ENCODE measurements at regions not wholly inside any gene's neighbourhood (a gene's known extent, or its start where the extent isn't known, plus 50 kb on each side); places are given as distances from the start of the nearest gene placed in this dataset.

- Histone ChIP-seq H3K4me2 (replicated peaks; ENCODE audit: extremely low read depth, low read length, poor library complexity, severe bottlenecking) (no peak overlapping the region), H3K9me3 (replicated peaks in 1 of 2; ENCODE audit: control insufficient read depth in 1 of 2, insufficient read depth in 1 of 2, low read length in 2 of 2) (no peaks in the 10 kb centered on the region), H3K27ac (ENCODE audit: low read depth in 1 of 2, low read length in 2 of 2) (no peak overlapping the region), H3K27me3 (ENCODE audit: control insufficient read depth in 2 of 2, insufficient read depth in 2 of 2, low read length in 2 of 2) (no peaks in the 10 kb centered on the region), H2AFZ (ENCODE audit: insufficient read depth, low read depth, low read length, poor library complexity, severe bottlenecking) (no peak overlapping the region), H4K20me1 (ENCODE audit: insufficient read depth, low read length) (no peaks in the 10 kb centered on the region), H3K36me3 (replicated peaks in 1 of 2; ENCODE audit: control insufficient read depth in 1 of 2, insufficient read depth in 2 of 2, low read length in 2 of 2) (no peaks in the 10 kb centered on the region), H3K4me3 (replicated peaks in 1 of 3; ENCODE audit: low read depth in 2 of 3, low read length in 3 of 3) (no peak overlapping the region), H3K9ac (ENCODE audit: insufficient read depth, low read length, poor library complexity, severe bottlenecking) (no peak overlapping the region), H3K4me1 (ENCODE audit: control insufficient read depth in 1 of 2, insufficient read depth in 2 of 2, low read length in 2 of 2) (no peaks in the 10 kb centered on the region), H3K79me2 (ENCODE audit: insufficient read depth, low read length) (no peaks in the 10 kb centered on the region)
- Mint-ChIP-seq H3K27ac (no peak overlapping the region), H3K27me3 (ENCODE audit: low read depth in 3 of 3) (peaks cover 2 to 3% (median 3%) of the 10 kb centered on the region in 3 donors), H3K9me3 (peaks cover 0 to 7% (median 2%) of the 10 kb centered on the region in 7 donors), H3K4me3 (no peak overlapping the region), H3K4me1 (no peaks in the 10 kb centered on the region), H3K36me3 (no peaks in the 10 kb centered on the region)
- TF ChIP-seq CTCF (IDR thresholded peaks at IDR 0.05), result no peak
- DNase-seq, result no peak
- intact Hi-C loops (cut with micrococcal nuclease), result no loop called here
- WGBS (ENCODE audit: insufficient coverage), result 92% methylated on average over 3 of the region's 4 CpGs
These were observed 110.2 kb downstream of the RAB11FIP2 start for GRCh38 chr10:117936566-117936965.

DNA sequence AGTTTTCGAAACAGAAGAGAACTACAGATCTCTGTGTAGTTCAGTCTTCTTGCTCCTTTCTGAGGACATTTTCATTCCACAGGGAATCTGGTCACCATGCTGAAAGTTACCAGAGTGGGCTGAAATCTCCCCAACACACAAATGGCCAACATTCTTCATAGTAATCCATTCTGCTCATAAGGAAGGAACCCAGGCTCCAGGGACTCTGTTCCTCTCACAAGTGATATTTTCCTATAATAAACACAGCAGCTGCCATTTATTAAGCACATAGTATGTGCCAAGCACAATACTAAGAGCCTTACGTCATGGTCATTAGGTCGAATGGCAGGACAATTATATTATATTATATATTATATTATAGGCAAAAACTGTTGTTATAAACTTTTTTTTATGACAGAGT, 109.8 kb downstream of the RAB11FIP2 start:
- WGBS (ENCODE audit: insufficient coverage), result 100% methylated on average over 1 of the region's 3 CpGs
- Histone ChIP-seq H2AFZ (ENCODE audit: insufficient read depth, low read depth, low read length, poor library complexity, severe bottlenecking) (no peak overlapping the region), H3K4me3 (replicated peaks in 1 of 3; ENCODE audit: low read depth in 2 of 3, low read length in 3 of 3) (no peak overlapping the region), H3K4me2 (replicated peaks; ENCODE audit: extremely low read depth, low read length, poor library complexity, severe bottlenecking) (no peak overlapping the region), H3K27me3 (ENCODE audit: control insufficient read depth in 2 of 2, insufficient read depth in 2 of 2, low read length in 2 of 2) (no peaks in the 10 kb centered on the region), H3K27ac (ENCODE audit: low read depth in 1 of 2, low read length in 2 of 2) (no peak overlapping the region), H3K79me2 (ENCODE audit: insufficient read depth, low read length) (no peaks in the 10 kb centered on the region), H4K20me1 (ENCODE audit: insufficient read depth, low read length) (no peaks in the 10 kb centered on the region), H3K36me3 (replicated peaks in 1 of 2; ENCODE audit: control insufficient read depth in 1 of 2, insufficient read depth in 2 of 2, low read length in 2 of 2) (no peaks in the 10 kb centered on the region), H3K4me1 (ENCODE audit: control insufficient read depth in 1 of 2, insufficient read depth in 2 of 2, low read length in 2 of 2) (no peaks in the 10 kb centered on the region), H3K9ac (ENCODE audit: insufficient read depth, low read length, poor library complexity, severe bottlenecking) (no peak overlapping the region), H3K9me3 (replicated peaks in 1 of 2; ENCODE audit: control insufficient read depth in 1 of 2, insufficient read depth in 1 of 2, low read length in 2 of 2) (no peaks in the 10 kb centered on the region)
- TF ChIP-seq CTCF (IDR thresholded peaks at IDR 0.05), result no peak
- H3K27ac Mint-ChIP-seq, result no peak overlapping the region
- H3K27me3 Mint-ChIP-seq (ENCODE audit: low read depth in 3 of 3), result peaks cover 2 to 3% (median 2%) of the 10 kb centered on the region in 3 donors
- no peak overlapping the region for H3K4me3 Mint-ChIP-seq
- no peaks in the 10 kb centered on the region for H3K4me1 Mint-ChIP-seq
- no peak for DNase-seq
- H3K36me3 Mint-ChIP-seq, result no peaks in the 10 kb centered on the region
- intact Hi-C loops (cut with micrococcal nuclease), result no loop called here
- peaks cover 0 to 7% (median 2%) of the 10 kb centered on the region in 7 donors for H3K9me3 Mint-ChIP-seq

Data from CD14-positive monocyte (primary cell).